GM20431 (cell line): ENCODE measurements at regions not wholly inside any gene's neighbourhood (a gene's known extent, or its start where the extent isn't known, plus 50 kb on each side); places are given as distances from the start of the nearest gene placed in this dataset.

Experiments used
- in situ Hi-C: fragments of 300-500 bp; cut with MseI, MboI; formaldehyde crosslinking; loops from one replicate; pipeline ENCODE4 v1.15.0; 2020; ENCODE audit warnings: low sequenced_read_pairs; ENCODE audit not compliant: unreplicated experiment

DNA sequence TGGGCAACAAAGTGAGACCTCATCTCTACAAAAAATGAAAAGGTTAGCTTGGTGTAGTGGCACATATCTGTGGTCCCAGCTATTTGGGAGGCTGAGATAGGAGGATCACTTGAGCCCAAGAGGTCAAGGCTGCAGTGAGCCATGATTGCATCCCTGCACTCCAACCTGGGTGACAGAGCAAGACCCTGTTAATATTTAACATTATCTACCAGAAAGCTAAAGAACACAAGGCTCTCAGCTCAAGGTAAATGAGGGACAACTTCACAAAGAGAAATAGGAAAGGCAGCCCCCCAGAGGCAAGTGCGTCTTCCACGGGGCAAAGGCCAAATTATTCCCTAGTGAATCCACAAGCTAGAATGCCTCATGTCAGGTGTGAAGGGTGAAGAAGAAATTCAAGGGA lies 109.6 kb upstream of the PFKP start:
- in situ Hi-C loops = no loop called here

DNA sequence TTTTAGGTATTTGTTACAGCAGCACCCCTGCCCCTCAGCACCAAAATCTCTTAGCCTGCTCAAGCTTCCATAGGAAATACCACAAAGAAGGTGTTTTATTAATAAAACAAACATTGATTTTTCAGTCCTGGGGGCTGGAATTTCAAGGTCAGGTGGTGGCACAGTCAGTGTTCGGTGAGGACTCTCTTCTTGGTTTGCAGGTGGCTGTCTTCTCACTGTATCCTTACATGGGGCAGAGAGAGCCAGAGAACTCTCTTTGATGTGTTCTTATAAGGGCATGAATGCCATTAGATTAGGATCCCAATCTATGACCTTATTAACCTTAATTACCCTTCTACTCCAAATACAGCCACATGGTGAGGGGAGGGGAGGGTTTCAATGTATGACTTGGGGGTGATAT lies 112.3 kb upstream of the PFKP start:
- in situ Hi-C loops = no loop called here

DNA sequence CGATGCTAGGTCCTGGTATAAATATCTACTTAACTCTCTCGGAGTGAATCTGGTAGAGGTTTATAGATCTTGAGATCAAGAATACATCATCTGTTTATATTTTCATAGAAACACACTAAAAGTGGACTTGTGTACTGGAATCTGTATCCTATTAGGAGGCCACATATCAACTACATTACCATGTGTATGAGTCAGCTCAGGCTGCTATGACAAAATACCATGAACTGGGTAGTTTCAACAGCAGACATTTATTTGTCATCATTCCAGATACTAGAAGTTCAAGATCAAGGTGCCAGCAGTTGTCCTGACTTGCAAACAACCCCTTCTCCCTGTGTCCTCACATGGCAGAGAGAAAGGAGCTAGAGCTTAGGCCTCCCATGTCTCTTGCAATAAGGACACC lies 113.9 kb upstream of the PFKP start:
- in situ Hi-C loops = no loop called here

DNA sequence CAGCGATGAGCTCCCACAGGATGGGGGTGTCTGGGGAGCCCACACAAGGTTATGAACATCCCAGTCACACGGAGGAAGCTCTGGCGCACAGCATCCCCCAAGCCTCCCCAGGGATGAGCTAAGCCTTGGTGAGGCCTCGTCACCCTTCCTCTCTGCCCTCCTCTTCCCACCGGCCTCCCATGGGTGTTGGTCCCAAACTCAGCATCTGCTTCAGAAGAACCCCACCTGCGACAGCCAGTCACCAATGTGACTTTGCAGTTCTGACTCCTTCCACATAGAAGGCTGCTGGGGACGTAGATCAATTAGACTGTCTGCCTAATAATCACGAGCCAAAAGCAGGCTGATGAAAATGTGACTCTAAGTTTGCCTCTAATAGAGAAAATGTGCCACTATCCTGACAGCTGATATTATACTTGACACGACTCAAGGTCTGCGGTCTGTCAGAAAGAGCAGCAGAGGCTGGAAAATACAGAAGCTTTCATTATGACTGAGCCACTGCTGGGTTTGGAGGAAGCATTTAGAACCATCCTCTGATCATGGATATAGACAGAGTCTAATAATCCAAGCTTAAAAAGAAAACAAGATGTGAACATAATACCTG lies 116.0 kb upstream of the PFKP start:
- in situ Hi-C loops = no loop called here

DNA sequence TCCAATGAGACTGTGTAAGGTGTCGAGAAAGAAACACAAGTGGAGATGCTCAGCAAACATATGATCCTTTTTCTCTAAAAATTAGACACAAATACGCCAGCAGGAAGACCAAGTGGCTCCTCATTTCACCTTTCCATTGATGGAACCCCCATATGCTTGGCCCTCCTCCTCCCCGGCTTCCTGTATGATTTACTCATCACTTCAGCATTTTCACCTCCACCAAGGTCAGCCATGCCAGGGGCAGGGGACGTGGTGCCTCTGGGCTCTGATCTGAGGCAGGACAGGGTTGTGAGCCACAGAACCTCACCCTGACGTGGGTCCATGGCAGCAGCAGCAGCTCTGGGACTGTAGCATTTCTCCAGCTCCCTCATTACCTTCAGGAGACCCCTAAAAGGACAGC lies 116.8 kb upstream of the PFKP start:
- in situ Hi-C loops = no loop called here

DNA sequence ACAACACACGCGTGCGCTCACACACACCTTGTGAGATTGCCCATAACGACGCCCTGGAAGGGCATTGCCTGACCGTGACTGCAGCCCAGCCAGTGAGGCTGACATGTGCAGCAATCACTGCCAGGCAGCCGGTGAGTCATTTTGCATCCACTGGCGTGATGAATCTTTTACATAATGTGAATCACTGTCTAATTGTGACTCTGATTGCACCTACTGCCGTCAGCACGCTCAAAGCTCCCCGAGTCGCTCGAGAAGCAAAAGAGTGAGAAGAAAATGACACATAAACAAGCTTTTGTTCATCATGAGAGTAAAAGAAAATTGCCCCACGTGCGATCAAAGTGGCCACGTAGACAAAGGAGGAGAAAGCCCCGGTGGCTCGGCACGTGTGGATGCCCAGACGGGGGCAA lies 117.4 kb upstream of the PFKP start:
- in situ Hi-C loops = no loop called here

DNA sequence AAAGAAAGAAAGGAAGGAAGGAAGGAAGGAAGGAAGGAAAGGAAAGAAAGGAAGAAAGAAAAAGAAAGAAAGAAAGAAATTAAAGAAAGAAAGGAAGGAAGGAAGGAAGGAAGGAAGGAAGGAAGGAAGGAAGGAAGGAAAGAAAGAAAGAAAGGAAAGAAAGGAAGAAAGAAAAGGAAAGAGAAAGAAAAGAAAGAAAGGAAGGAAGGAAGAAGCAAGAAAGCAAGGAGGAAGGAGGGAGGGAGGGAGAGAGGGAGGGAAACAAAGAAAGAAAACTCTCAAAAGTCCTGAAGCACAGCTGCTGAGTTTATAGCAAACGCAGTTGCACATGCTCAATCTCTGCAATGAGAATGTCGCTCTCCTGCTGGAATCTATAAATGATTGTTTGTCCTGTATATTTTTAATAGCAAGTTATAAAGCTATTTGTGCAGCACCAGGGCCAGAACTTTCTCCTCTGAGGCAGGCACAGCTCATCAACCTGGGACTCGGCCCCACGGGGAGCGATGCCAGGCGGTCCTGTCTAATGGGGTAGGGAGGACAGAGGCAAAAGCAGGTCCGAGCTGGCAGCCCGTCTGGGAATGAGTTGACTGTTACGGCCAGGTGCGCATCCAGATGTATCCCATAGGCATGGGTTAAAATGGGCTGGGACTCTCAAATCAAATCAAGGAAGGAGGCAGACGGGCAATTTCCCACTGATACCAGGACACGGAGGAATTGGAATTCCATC lies 118.0 kb upstream of the PFKP start:
- in situ Hi-C loops = no loop called here

DNA sequence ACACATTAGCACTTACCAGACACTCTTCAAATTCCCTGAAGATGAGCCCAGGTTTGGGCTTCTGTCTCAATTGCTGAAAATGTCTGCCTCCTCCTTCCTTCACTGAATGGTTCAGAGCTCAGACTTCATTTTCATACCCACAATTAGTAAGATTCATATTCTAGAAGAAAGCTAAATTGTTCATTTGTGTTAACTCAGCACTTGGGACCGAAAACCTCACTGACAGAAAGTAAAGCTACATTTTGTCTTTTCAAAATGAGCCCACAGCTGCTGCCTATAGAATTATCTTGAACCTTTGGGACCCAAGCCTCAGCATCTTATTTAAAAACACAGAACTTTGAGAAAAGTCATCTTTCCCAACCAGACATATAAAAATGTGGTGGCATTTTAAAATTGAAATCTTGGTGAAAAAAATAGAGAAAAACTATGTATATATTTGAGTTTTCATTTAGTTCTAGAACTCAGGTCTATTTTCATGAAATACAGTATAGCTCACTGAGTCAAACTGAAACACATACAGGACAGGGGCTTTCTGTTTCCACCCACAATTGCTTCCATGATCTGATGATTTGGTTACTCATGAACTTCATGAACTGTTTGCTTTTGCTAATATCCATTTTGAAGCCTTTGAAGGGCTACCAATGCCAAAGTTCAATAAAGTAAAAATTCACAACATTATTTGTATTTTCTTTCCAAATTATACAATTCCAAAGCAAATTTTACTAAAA lies 119.1 kb upstream of the PFKP start:
- in situ Hi-C loops = no loop called here

DNA sequence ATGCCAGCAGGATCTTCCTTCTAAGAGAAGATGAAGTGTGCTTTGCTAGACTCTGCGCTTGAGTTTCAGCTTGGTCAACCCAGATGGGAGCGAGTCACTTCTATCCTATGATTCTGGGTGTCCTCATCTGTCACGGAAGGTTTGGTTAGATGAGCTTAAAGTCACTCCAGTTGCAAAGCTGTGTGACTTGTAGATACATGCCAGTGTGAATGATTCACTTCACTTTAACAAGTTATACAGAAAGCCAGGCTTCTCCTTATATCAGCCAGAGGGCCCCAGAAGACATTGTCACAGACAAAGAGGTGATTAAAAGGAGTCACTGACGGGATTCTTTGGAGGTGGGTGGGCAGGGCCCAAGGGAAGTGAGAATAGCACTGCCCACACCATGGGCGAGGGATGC lies 122.6 kb upstream of the PFKP start:
- in situ Hi-C loops = no loop called here

DNA sequence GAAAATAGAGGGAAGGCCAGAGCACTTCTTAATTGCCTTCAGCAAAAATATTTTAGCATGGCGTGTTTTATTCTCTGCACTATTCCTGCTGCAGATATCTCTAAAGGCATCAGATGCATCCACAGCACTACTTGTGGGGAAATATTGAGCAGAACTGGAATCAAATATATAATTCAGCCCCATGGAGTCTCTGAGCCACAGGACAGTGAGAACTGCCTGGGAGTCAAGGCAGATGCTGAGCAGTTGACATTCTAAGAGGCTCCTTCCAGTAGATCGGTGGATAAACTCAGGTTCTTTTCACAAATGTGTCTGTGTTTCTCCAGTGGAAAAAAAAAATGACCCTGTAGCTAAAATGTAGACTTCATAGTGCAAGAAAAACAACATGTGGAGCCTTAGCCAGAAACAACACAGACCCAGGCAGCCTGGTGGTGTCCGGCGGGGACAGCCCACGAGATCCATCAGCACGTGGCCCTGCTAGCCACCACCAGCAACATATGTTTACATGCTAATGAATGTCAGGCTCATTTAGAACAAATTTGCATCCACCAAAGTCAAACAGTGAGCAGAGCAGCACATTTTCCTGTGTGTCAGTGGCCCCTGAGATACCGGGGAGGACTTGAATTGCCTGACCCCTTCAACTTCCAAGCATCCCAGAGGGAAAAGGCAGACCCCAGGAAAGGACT lies 123.3 kb upstream of the PFKP start:
- in situ Hi-C loops = no loop called here

DNA sequence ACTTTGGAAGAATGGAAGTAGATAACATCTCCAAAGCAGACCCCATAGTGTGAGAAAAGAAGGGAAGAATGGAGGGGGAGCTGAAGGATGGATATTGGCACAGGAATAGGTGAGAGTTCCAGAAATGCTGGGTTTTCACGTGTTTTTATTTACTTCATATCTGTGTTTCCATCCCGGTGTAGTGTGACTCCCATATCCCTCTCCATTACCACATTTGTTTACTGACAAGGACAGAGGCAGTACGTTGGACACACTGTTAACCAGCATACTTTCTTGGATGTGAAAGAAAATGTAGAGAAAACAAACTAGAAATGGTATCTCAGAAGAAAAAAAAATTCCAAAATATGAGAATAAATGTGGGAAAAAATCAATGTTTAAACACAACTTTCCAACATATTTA lies 124.4 kb upstream of the PFKP start:
- in situ Hi-C loops = no loop called here

DNA sequence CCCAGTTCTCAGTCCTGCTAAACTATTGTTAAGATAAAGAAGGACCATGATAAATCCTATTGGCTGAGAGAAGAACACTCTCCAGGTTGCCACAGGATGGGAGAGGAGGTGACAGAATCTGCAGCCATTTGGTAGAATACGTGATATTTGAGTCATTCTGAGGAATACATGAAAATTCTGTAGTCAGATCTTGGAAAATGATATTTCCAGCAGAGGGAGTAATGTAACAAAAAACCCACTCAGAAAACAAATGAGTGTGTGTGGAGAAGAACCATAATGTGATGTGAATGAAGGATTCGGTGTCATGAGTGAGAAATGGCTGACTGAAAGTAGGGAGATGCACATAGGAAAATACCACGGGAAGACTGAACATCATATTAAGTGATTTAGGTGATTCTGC lies 128.5 kb upstream of the PFKP start:
- in situ Hi-C loops = no loop called here

DNA sequence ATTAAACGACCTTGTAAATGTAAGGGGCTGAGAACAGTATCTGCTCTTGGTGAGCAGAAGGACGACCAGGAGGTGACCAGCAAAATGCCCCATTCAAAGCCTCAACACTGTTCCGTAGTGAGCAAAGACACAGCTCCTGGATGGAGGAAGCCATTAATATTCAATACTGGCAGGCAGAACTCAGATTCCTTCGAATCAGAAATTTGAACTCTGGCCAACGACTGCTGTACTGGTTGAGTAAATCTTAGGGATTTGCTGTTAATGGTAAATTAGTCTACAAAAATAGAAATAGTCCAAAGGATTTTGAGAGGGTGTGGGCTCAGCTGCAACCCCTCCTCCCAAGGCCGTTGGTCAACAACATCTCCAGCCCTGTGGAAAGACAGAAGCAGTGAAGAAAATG lies 130.5 kb upstream of the PFKP start:
- in situ Hi-C loops = no loop called here

DNA sequence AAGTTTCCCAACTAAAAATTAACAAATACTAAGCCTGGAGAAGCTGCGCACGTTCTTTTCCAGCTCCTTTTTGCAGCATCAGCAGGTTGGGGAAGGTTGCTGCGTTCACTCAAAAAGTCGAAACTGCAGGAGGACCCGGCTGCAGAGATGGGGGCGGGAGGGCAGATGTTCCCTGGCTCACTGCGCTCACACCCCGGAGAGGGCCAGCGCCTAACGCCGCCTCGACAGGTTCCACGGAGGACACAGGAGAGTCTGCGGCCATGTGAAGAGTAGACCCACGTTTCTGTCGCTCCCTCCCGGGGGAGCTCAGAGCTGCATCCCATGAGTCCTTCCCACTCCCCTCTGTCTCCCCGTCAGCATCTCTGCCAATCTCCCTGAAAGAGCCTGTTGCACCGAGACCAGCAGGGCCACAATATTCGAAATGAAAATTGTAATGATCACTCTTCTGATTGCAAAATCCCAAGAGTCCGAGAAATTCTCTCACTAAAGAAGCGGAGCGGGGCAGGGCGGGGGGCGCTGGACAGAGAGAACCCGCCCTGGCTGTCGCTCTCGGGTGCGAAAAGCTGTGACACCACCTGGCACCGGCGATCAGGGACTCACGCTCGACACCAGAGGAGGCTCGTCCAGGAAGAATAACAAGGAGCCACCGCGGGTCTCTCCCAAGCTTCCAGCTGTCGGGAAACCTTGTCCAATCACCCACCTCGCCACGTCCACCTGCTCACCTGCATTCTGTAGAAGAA lies 131.5 kb upstream of the PFKP start:
- in situ Hi-C loops = no loop called here

DNA sequence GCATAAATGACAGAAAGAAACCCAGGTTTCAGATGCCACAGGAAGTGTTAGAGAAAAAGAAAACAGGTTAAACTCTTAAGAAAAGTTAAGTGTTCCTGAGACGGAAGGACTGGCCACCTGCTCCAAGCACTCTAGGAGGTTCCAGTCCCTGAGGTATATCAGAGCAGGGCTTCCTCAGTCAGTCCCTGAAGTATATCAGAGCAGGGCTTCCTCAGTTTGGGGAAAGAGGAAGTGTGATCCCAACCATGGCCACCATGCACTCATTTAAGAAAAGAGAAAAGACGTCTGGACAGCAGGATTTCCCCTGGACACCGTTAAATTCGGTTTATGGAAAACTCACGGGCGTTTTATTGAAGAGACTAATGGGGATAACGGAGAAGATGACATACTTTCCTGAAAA lies 133.4 kb upstream of the PFKP start:
- in situ Hi-C loops = no loop called here

DNA sequence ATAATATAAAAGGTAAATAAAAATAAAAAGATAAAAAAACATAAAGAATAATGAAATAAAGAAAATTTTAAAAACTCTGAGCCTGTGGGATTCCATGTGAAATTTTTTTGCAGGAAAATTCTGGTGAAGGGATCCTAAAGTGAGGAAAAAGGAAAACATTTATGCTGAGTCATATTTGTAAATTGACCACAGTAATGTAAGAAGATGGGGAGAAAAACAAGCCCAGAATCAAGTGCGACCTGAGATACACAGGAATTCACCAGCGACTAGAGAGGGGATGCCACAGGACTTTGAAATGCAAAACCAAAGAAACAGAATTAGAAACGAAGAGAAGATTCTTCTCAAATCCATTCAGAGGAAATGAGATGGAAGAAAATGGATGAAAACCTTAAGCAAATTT lies 133.8 kb upstream of the PFKP start:
- in situ Hi-C loops = no loop called here

DNA sequence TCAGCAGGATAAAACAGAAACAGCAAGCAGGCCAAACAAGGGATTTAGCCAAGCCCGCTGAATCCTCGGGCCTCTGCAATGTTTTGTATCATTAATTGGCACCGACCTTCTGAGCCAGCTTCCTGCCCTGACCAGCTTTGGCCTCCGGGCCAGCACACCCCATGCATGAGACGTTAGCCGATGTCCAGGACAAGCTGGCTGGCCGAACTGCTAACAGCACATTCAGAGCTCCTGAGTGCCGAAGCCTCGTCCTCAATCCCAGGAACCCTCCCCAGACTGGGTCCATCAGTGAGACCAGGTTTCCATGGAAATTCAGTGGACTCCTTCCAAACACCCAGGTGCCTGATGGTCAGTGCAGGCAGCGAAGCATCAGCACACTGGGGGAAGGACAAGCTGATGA lies 134.3 kb upstream of the PFKP start:
- in situ Hi-C loops = no loop called here

DNA sequence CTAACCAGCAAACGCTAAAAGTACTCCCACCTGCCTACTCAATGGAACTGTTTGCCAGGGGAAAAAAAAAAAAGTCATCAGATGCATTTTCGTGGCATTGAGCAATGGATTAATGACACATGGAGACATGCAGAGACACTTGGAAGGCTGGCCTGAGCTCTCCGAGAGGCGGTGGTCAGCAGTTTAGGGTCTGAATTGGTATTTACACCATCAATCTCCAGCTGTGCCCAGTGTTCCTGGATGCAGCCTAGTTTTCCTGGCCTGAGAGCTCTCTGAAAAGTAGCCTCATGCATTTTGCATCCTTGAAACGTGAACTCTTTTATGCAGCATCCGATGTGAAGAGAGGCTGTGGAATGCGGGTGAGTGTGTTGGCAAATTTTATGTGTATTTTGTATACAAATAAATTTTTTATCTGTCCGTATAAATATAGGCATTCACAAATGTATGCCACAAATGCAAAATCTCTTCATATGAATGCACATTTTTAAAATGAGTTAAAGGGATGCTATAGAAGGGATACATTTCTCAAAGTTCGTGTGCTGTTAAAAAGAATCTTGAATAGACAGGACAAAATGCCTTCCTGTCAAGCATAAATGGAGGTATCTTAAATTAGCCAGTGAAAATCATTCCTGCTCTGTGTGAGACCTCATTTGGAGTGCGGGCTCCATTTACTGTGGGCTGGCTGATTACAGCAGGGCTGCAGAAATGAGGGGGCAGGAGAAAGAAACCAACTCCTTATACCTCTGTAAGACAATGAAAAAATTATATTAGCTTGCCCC lies 137.7 kb upstream of the PFKP start:
- in situ Hi-C loops = loop anchor here (10.0 kb wide), 1 partner anchor 115 kb away; no protein-coding TSS in a partner anchor
